GM12878 (cell line): ENCODE measurements at regions not wholly inside any gene's neighbourhood (a gene's known extent, or its start where the extent isn't known, plus 50 kb on each side); places are given as distances from the start of the nearest gene placed in this dataset.

Experiments
- ATF3 ChIP-seq: IDR thresholded peaks from 2 replicates; pipeline ENCODE4 v1.6.1; 2011; ENCODE audit warnings: low read depth, mild to moderate bottlenecking, low read length, moderate library complexity, borderline replicate concordance; ENCODE audit errors: extremely low read depth
- BACH1 ChIP-seq: fragments of 450-650 bp; IDR thresholded peaks from 2 replicates; pipeline ENCODE4 v1.6.1; 2017; ENCODE audit warnings: mild to moderate bottlenecking, borderline replicate concordance
- CBX3 ChIP-seq: fragments of 200-600 bp; sonication (generic); IDR thresholded peaks from 2 replicates; pipeline ENCODE4 v1.6.1; 2016; ENCODE audit warnings: low read depth, borderline replicate concordance
- CTCF ChIP-seq, 3 experiments: IDR thresholded peaks in 2 of 3; conservative IDR thresholded peaks in 1 of 3; 2 replicates each; pipeline ENCODE4 v1.5.1; 2011; ENCODE audit warnings: low read depth in 3 of 3, low read length in 3 of 3, mild to moderate bottlenecking in 3 of 3, control low read depth in 2 of 3, moderate library complexity in 2 of 3, inconsistent platforms in 1 of 3, mixed read lengths in 1 of 3; ENCODE audit not compliant: control insufficient read depth in 2 of 3, insufficient read depth in 1 of 3; ENCODE audit errors: extremely low read depth in 1 of 3
- EP300 ChIP-seq, 2 experiments: fragments of 150-350 bp in 1 of 2; IDR thresholded peaks; 2 replicates each; pipeline ENCODE4 v1.6.1; 2011 to 2012; ENCODE audit warnings: low read depth in 2 of 2, low read length in 2 of 2, borderline replicate concordance in 1 of 2, improper control_type of control experiment in 1 of 2, inconsistent platforms in 1 of 2; ENCODE audit not compliant: control insufficient read depth in 1 of 2
- ESRRA ChIP-seq: IDR thresholded peaks from 2 replicates; pipeline ENCODE4 v1.6.1; 2012; ENCODE audit warnings: mild to moderate bottlenecking, low read length, improper control_type of control experiment
- EZH2 ChIP-seq: IDR thresholded peaks from 2 replicates; pipeline ENCODE4 v1.6.1; 2012; ENCODE audit warnings: low read depth, mild to moderate bottlenecking, control low read depth, inconsistent platforms, low read length, borderline replicate concordance; ENCODE audit not compliant: control insufficient read depth
- MYB ChIP-seq: fragments of 150-350 bp; IDR thresholded peaks from 2 replicates; pipeline ENCODE4 v1.6.1; 2014; ENCODE audit warnings: mild to moderate bottlenecking, low read depth, low read length, borderline replicate concordance
- MYC ChIP-seq: IDR thresholded peaks from 2 replicates; pipeline ENCODE4 v1.6.1; 2011; ENCODE audit warnings: mild to moderate bottlenecking, low read length, moderate library complexity, inconsistent platforms; ENCODE audit not compliant: insufficient read depth, insufficient replicate concordance, insufficient read length, severe bottlenecking
- PBX3 ChIP-seq: IDR thresholded peaks from 2 replicates; pipeline ENCODE4 v1.6.1; 2011; ENCODE audit warnings: mild to moderate bottlenecking, low read depth, low read length, moderate library complexity; ENCODE audit not compliant: insufficient replicate concordance
- SMC3 ChIP-seq: IDR thresholded peaks from 2 replicates; pipeline ENCODE4 v1.6.1; 2011; ENCODE audit warnings: low read length, improper control_type of control experiment, borderline replicate concordance
- ZBTB33 ChIP-seq: fragments of 450-650 bp; IDR thresholded peaks from 2 replicates; pipeline ENCODE4 v1.6.1; 2017; ENCODE audit warnings: mild to moderate bottlenecking
- ZNF274 ChIP-seq: IDR thresholded peaks from one replicate; pipeline ENCODE4 v1.8.0; 2011; ENCODE audit not compliant: insufficient read length, insufficient read depth
- ZNF384 ChIP-seq: IDR thresholded peaks from 2 replicates; pipeline ENCODE4 v1.6.1; 2012; ENCODE audit warnings: low read depth, mild to moderate bottlenecking, low read length, improper control_type of control experiment, borderline replicate concordance

- TF ChIP-seq EZH2 (no peak), SMC3 (no peak), CTCF (IDR thresholded peaks at IDR 0.05 in 2 of 3, conservative IDR thresholded peaks at IDR 0.05 in 1 of 3; ENCODE audit: control insufficient read depth in 2 of 3, extremely low read depth in 1 of 3, insufficient read depth in 1 of 3, low read depth in 3 of 3, low read length in 3 of 3) (no peak), ZNF274 (no peak), MYC (no peak), PBX3 (no peak), MYB (no peak), EP300 (IDR thresholded peaks at IDR 0.05; ENCODE audit: borderline replicate concordance in 1 of 2, control insufficient read depth in 1 of 2, low read depth in 2 of 2, low read length in 2 of 2) (no peak), ZBTB33 (no peak), CBX3 (no peak), ATF3 (no peak), ESRRA (no peak), BACH1 (no peak), ZNF384 (no peak)
These were observed 59.5 kb upstream of the CAPRIN2 start for GRCh38 chr12:30814295-30814655.
